Upper lobe of left lung (tissue), 4 donors: ENCODE measurements at regions not wholly inside any gene's neighbourhood (a gene's known extent, or its start where the extent isn't known, plus 50 kb on each side); places are given as distances from the start of the nearest gene placed in this dataset.

Source experiments
- POLR2A ChIP-seq, 4 donors: fragments of 450-650 bp; IDR thresholded peaks; one replicate each; pipeline ENCODE4 v1.5.1; 2016 to 2017; ENCODE audit warnings: antibody characterized with exemption in 4 of 4, mild to moderate bottlenecking in 2 of 4
- POLR2AphosphoS5 ChIP-seq, 2 donors: sonication (generic); formaldehyde crosslinking; IDR thresholded peaks; one replicate each; pipeline ENCODE4 v1.5.1; 2017; ENCODE audit warnings: antibody characterized with exemption in 2 of 2
- TF ChIP-seq, protein P1 (sequence below), 6 experiments: fragments of 450-650 bp in 4 of 6; fragments of 200-600 bp in 2 of 6; sonication (generic) in 2 of 6; IDR thresholded peaks; one replicate each; pipeline ENCODE4 v1.5.1; 2016 to 2019; ENCODE audit warnings: antibody characterized with exemption in 6 of 6

DNA sequence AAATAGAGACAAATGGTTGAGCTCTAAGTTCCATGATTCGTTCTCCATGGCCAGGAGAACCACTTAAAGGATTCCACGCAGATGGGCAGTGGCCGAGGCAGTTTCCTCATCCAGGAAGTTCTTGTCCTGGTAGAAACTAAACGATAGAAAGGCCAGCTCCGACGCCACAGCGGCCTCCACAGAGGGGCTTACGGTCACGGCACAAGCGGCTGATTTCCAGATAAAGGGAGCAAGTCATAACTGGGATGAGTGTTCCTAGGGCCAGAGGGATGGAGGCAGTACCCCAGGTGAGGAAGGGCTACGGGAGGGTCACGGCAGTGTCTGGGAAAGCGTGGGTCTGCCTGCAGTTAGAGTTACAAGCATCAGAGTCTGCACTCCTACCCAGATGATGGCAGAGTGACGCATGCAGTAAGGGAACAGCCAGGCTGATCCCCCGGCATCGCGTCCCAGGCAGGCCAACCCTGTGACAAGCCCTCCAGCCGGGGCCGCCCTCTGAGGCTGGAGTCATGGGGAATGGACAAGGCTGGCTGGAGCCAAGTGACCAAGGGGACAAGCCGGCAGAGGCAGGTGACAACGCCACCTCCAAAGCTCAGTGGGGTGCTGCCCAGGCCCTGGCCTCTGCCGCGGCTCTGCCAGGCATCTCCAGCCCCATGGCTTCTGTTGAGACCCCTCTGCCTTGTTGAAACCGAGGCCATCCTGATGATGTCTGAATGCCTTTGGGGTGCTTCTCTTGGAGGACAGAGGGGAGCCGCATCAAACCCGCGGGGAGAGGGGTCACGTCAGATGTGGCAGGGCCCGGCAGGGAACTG, 475.1 kb downstream of the BRD1 start:
- TF ChIP-seq, protein P1, sequence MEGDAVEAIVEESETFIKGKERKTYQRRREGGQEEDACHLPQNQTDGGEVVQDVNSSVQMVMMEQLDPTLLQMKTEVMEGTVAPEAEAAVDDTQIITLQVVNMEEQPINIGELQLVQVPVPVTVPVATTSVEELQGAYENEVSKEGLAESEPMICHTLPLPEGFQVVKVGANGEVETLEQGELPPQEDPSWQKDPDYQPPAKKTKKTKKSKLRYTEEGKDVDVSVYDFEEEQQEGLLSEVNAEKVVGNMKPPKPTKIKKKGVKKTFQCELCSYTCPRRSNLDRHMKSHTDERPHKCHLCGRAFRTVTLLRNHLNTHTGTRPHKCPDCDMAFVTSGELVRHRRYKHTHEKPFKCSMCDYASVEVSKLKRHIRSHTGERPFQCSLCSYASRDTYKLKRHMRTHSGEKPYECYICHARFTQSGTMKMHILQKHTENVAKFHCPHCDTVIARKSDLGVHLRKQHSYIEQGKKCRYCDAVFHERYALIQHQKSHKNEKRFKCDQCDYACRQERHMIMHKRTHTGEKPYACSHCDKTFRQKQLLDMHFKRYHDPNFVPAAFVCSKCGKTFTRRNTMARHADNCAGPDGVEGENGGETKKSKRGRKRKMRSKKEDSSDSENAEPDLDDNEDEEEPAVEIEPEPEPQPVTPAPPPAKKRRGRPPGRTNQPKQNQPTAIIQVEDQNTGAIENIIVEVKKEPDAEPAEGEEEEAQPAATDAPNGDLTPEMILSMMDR (IDR thresholded peaks at IDR 0.05): no peak
- TF ChIP-seq POLR2A (IDR thresholded peaks at IDR 0.05) (no peak), POLR2AphosphoS5 (IDR thresholded peaks at IDR 0.05) (no peak)
